ENCODE measurements at regions not wholly inside any gene's neighbourhood (a gene's known extent, or its start where the extent isn't known, plus 50 kb on each side); places are given as distances from the start of the nearest gene placed in this dataset.

GRCh38 chr5:3035452-3035851 is 284.0 kb upstream of the IRX2 start (continued):
- TF ChIP-seq CTCF (IDR thresholded peaks at IDR 0.05 in 2 of 3, conservative IDR thresholded peaks at IDR 0.05 in 1 of 3; ENCODE audit: borderline replicate concordance in 1 of 3, insufficient read depth in 1 of 3, low read depth in 2 of 3, low read length in 2 of 3): no peak

- H3K27me3 ChIP-seq (ENCODE audit: insufficient read depth, low read length): no peaks in the 10 kb centered on the region
- CTCF ChIA-PET: no interaction called here
- BruUV-seq (replicated peaks): no TSS peak
- no peak for TF ChIP-seq RAD21 (IDR thresholded peaks at IDR 0.05; ENCODE audit: low read depth)
- no peak for TF ChIP-seq ZFX (IDR thresholded peaks at IDR 0.05)
- TF ChIP-seq FOSL1 (IDR thresholded peaks at IDR 0.05; ENCODE audit: low read depth): no peak
- TF ChIP-seq EZH2 (IDR thresholded peaks at IDR 0.05): no peak
- no peak for TF ChIP-seq ATF3 (IDR thresholded peaks at IDR 0.05)
- TF ChIP-seq SP1 (IDR thresholded peaks at IDR 0.05; ENCODE audit: low read depth): no peak
- TF ChIP-seq SRF (IDR thresholded peaks at IDR 0.05; ENCODE audit: low read depth): no peak
- TF ChIP-seq CEBPB (IDR thresholded peaks at IDR 0.05; ENCODE audit: low read depth): no peak
- TF ChIP-seq EZH2phosphoT487 (IDR thresholded peaks at IDR 0.05; ENCODE audit: borderline replicate concordance): no peak
- no peak for TF ChIP-seq ZNF274 (IDR thresholded peaks at IDR 0.05; ENCODE audit: low read depth, low read length)
- no peak for TF ChIP-seq POLR2AphosphoS5 (IDR thresholded peaks at IDR 0.05; ENCODE audit: low read depth, low read length)
- TF ChIP-seq YY1 (IDR thresholded peaks at IDR 0.05; ENCODE audit: extremely low read depth, insufficient replicate concordance, low read depth, low read length): no peak
- no peak for TF ChIP-seq REST (IDR thresholded peaks at IDR 0.05; ENCODE audit: low read depth)
- H3K4me1 ChIP-seq (ENCODE audit: control insufficient read depth in 1 of 2, insufficient read depth in 2 of 2, low read length in 2 of 2): no peaks in the 10 kb centered on the region
- no peaks in the 10 kb centered on the region for H4K20me1 ChIP-seq (ENCODE audit: insufficient read depth)
- no peak overlapping the region for H3K9ac ChIP-seq (ENCODE audit: low read length)
- ATAC-seq (no peak), DNase-seq (ENCODE audit: low read depth, low spot score) (no peak)
- H3K79me2 ChIP-seq (ENCODE audit: insufficient read depth, low read length): no peaks in the 10 kb centered on the region
- peaks cover 0 to 30% of the 10 kb centered on the region in 2 experiments; a peak in 2 of 4 replicates for H3K9me3 ChIP-seq (ENCODE audit: control insufficient read depth in 1 of 2, insufficient read depth in 1 of 2, low read depth in 1 of 2, low read length in 2 of 2)
- no peak overlapping the region for H3K4me2 ChIP-seq (ENCODE audit: low read length)
- intact Hi-C loops (cut with micrococcal nuclease): no loop called here
- no peak overlapping the region for H3K4me3 ChIP-seq (replicated peaks in 1 of 2; ENCODE audit: low read depth in 1 of 2, low read length in 2 of 2)
- POLR2A ChIA-PET: no interaction called here
- H2AFZ ChIP-seq (ENCODE audit: low read depth, low read length, poor library complexity, severe bottlenecking): no peak overlapping the region
- no peak overlapping the region for H3K27ac ChIP-seq (ENCODE audit: low read depth, low read length)
- H3K9me2 ChIP-seq (ENCODE audit: insufficient read depth): no peaks in the 10 kb centered on the region
- RAD21 ChIA-PET (ENCODE audit: low non-redundant PET in 1 of 2, low total read pairs in 2 of 2, uncharacterized antibody in 2 of 2, unreplicated experiment in 2 of 2): no interaction called here
- no peaks in the 10 kb centered on the region for H3K36me3 ChIP-seq (ENCODE audit: control insufficient read depth in 1 of 2, insufficient read depth in 2 of 2, low read length in 2 of 2)
Measured at GRCh38 chr5:3034881-3035280, 283.4 kb upstream of the IRX2 start.
